Skeletal muscle satellite cell (primary cell): ENCODE measurements at regions not wholly inside any gene's neighbourhood (a gene's known extent, or its start where the extent isn't known, plus 50 kb on each side); places are given as distances from the start of the nearest gene placed in this dataset.

Experiments
- H3K27me3 ChIP-seq: 2 replicates; pipeline ENCODE4 v1.7.0; 2013; ENCODE audit warnings: low read length; ENCODE audit not compliant: control insufficient read depth, insufficient read depth
- H3K36me3 ChIP-seq: 2 replicates; pipeline ENCODE4 v1.7.0; 2013; ENCODE audit warnings: mild to moderate bottlenecking, control low read depth, low read length; ENCODE audit not compliant: insufficient read depth
- H3K4me1 ChIP-seq: 2 replicates; pipeline ENCODE4 v1.7.0; 2013; ENCODE audit warnings: low read length; ENCODE audit not compliant: control insufficient read depth, insufficient read depth
- H3K4me2 ChIP-seq: 2 replicates; pipeline ENCODE4 v1.7.0; 2013; ENCODE audit warnings: mild to moderate bottlenecking, low read length
- H3K4me3 ChIP-seq: 2 replicates; pipeline ENCODE4 v1.7.0; 2013; ENCODE audit warnings: low read length
- H3K9ac ChIP-seq: 2 replicates; pipeline ENCODE4 v1.7.0; 2013; ENCODE audit warnings: mild to moderate bottlenecking, low read depth, low read length, moderate library complexity
- H3K9me3 ChIP-seq: replicated peaks from 2 replicates; pipeline ENCODE4 v1.7.0; 2013; ENCODE audit warnings: mild to moderate bottlenecking, control low read depth, low read length

GRCh38 chr13:50730496-50731351, 112.8 kb downstream of the DLEU7 start:
- Histone ChIP-seq H3K4me2 (no peak overlapping the region), H3K27me3 (no peaks in the 10 kb centered on the region), H3K36me3 (no peaks in the 10 kb centered on the region), H3K9ac (no peak overlapping the region), H3K4me1 (no peaks in the 10 kb centered on the region), H3K9me3 (no peaks in the 10 kb centered on the region), H3K4me3 (no peak overlapping the region)

GRCh38 chr13:50731400-50731799, 112.1 kb downstream of the DLEU7 start:
- H3K4me3 ChIP-seq = no peak overlapping the region
- no peak overlapping the region for H3K9ac ChIP-seq
- no peaks in the 10 kb centered on the region for H3K4me1 ChIP-seq
- H3K36me3 ChIP-seq = no peaks in the 10 kb centered on the region
- H3K9me3 ChIP-seq = no peaks in the 10 kb centered on the region
- H3K27me3 ChIP-seq = no peaks in the 10 kb centered on the region
- H3K4me2 ChIP-seq = no peak overlapping the region

DNA sequence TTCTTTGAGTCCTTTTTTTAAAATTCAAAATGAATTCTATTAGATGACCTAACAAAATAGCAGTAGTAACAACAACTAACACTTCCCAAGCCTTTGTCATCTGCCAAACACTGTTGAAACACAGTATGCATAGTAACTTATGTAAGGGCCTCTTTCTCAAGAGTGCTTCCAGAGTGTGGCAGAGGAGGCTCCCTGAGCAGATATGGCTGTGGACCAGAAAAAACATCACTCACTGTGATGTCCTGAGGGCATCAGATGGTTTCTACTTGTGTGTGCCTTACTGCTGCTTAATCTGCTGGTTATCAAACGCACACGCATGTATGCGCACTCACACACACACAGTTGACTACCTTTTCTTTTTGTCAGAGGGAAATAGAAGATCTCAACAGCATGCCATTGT, 110.8 kb downstream of the DLEU7 start:
- no peaks in the 10 kb centered on the region for H3K36me3 ChIP-seq
- no peak overlapping the region for H3K4me3 ChIP-seq
- H3K9ac ChIP-seq = no peak overlapping the region
- H3K9me3 ChIP-seq = no peaks in the 10 kb centered on the region
- no peaks in the 10 kb centered on the region for H3K4me1 ChIP-seq
- H3K4me2 ChIP-seq = no peak overlapping the region
- no peaks in the 10 kb centered on the region for H3K27me3 ChIP-seq

GRCh38 chr13:50733392-50733791, 110.1 kb downstream of the DLEU7 start:
- H3K36me3 ChIP-seq = no peaks in the 10 kb centered on the region
- no peak overlapping the region for H3K4me3 ChIP-seq
- H3K4me1 ChIP-seq = no peaks in the 10 kb centered on the region
- H3K27me3 ChIP-seq = no peaks in the 10 kb centered on the region
- no peak overlapping the region for H3K9ac ChIP-seq
- H3K9me3 ChIP-seq = no peaks in the 10 kb centered on the region
- H3K4me2 ChIP-seq = no peak overlapping the region

DNA sequence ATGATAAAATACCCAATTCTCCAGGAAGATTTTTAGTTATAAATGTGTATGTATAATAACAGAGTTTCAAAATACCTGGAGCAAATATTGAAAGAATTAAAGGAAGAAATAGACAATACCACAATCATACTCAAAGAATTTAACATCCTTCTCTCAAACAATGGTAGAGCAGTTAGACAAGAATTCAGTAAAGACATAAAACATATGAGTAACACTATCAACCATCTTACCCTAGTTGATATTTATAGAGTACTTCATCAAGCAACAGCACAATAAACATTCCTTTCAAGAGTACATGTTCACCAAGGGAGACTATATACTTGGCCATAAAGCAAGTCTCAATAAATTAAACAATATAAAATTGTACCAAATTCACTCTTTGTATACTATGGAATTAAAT, 108.4 kb downstream of the DLEU7 start:
- H3K4me2 ChIP-seq = no peak overlapping the region
- no peak overlapping the region for H3K9ac ChIP-seq
- H3K27me3 ChIP-seq = no peaks in the 10 kb centered on the region
- no peaks in the 10 kb centered on the region for H3K9me3 ChIP-seq
- H3K4me1 ChIP-seq = no peaks in the 10 kb centered on the region
- H3K36me3 ChIP-seq = no peaks in the 10 kb centered on the region
- no peak overlapping the region for H3K4me3 ChIP-seq

GRCh38 chr13:50740052-50740741, 103.3 kb downstream of the DLEU7 start:
- Histone ChIP-seq H3K36me3 (no peaks in the 10 kb centered on the region), H3K4me3 (no peak overlapping the region), H3K27me3 (peaks cover 2% of the 10 kb centered on the region), H3K9ac (no peak overlapping the region), H3K4me1 (no peaks in the 10 kb centered on the region), H3K9me3 (no peaks in the 10 kb centered on the region), H3K4me2 (no peak overlapping the region)

GRCh38 chr13:50742353-50742752, 101.1 kb downstream of the DLEU7 start:
- H3K4me3 ChIP-seq = no peak overlapping the region
- H3K4me1 ChIP-seq = no peaks in the 10 kb centered on the region
- H3K9ac ChIP-seq = no peak overlapping the region
- H3K9me3 ChIP-seq = no peaks in the 10 kb centered on the region
- no peak overlapping the region for H3K4me2 ChIP-seq
- H3K27me3 ChIP-seq = peaks cover 7% of the 10 kb centered on the region
- no peaks in the 10 kb centered on the region for H3K36me3 ChIP-seq

DNA sequence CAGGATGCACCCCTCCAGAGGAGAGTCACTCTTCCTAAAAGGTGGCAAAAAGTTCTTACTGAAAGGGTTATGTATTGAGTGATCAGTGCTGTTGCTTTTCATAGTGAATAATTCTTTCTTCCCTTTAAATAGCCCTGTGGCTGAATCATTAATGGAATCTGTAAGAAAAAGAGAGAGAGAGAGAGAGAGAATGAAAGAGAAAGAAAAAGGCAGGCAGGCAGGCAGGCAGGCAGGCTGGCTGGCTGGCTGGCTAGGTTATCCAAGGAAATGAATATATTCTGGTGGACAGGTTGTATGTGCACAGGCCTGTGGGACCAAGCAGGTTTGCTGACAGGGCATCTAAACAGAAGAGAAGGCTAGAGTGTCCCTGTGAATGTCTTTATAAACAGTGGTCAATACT, 100.5 kb downstream of the DLEU7 start:
- Histone ChIP-seq H3K9me3 (no peaks in the 10 kb centered on the region), H3K4me2 (no peak overlapping the region), H3K9ac (no peak overlapping the region), H3K36me3 (no peaks in the 10 kb centered on the region), H3K4me1 (no peaks in the 10 kb centered on the region), H3K27me3 (peaks cover 7% of the 10 kb centered on the region), H3K4me3 (no peak overlapping the region)

- Histone ChIP-seq H3K9me3 (no peaks in the 10 kb centered on the region), H3K4me2 (no peak overlapping the region), H3K4me1 (no peaks in the 10 kb centered on the region), H3K9ac (no peak overlapping the region), H3K36me3 (no peaks in the 10 kb centered on the region), H3K27me3 (peaks cover 7% of the 10 kb centered on the region), H3K4me3 (no peak overlapping the region)
These were observed 99.3 kb downstream of the DLEU7 start for GRCh38 chr13:50744116-50744660.

DNA sequence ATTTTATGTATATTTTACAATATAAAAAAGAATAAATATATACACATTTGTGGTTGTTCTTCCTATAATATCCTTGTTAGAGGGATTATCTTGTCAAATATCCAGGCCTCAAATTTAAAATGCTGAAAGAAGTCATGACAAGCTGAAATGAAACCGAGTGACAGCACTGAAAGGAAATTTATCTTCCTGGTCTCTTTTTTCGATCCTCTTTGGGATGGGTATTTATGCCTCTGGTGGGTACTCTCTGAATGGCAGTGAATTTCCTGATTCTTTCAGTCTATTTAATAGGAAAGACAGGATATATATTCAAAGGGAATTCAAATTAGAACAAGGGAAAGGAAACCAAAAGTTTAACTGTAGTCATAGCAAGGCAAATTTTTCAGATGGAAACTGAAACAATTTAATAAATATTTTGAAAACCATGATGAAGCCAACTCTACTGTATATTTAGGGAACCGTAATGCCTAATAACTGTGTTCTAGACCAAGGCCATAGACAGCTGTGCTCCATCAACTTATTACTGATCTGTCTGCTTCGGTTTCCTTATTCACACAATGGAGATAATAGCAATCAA, 97.9 kb downstream of the DLEU7 start:
- Histone ChIP-seq H3K36me3 (no peaks in the 10 kb centered on the region), H3K4me3 (no peak overlapping the region)

DNA sequence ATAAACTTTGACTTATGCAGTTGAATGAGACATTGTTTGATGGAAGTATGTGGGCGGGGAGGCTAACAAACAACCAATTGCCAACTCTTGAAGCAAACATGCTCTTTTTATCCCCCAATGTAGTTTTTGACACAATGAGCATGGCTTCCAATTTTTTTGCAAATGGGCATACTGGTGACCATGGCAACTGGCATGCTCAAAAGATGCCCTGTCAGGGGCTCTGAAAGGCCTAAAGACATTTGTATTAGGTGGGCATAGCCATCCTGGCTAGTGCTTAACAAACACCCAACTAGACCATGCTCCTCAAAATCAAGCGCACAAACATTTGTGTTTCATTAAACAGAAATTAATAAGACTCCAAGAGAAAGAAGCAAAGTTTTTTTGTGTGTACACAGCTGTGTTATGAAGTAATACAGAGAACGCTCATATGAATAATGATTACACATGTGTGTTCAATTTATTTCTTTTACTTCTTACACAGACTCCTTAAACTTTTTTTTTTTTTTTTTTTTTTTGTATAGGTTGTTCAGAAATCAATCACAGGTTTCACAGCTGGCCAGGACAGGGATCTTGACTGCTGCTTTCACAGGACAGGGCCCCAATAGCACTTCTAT, 95.6 kb downstream of the DLEU7 start:
- no peak overlapping the region for H3K4me2 ChIP-seq
- peaks cover 7% of the 10 kb centered on the region for H3K27me3 ChIP-seq
- H3K36me3 ChIP-seq = no peaks in the 10 kb centered on the region
- H3K9me3 ChIP-seq = no peaks in the 10 kb centered on the region
- H3K4me1 ChIP-seq = no peaks in the 10 kb centered on the region
- H3K9ac ChIP-seq = no peak overlapping the region
- no peak overlapping the region for H3K4me3 ChIP-seq

More for the DNA sequence above, 97.9 kb downstream of the DLEU7 start:
- Histone ChIP-seq H3K4me2 (no peak overlapping the region), H3K9ac (no peak overlapping the region), H3K27me3 (peaks cover 7% of the 10 kb centered on the region), H3K9me3 (no peaks in the 10 kb centered on the region), H3K4me1 (no peaks in the 10 kb centered on the region)
